Liver (tissue), 8 donors: ENCODE measurements at regions not wholly inside any gene's neighbourhood (a gene's known extent, or its start where the extent isn't known, plus 50 kb on each side); places are given as distances from the start of the nearest gene placed in this dataset.

Experiments used
- DNase-seq: peaks from one replicate; pipeline ENCODE4 v3.0.0-alpha.2; 2017; ENCODE audit warnings: low spot score
- H3K27ac ChIP-seq, 2 donors: one replicate each; pipeline ENCODE4 v1.7.0; 2013; ENCODE audit warnings: inconsistent platforms in 2 of 2, low read length in 2 of 2, control low read depth in 1 of 2, low read depth in 1 of 2, mild to moderate bottlenecking in 1 of 2
- H3K27me3 ChIP-seq, 4 donors: one replicate each; pipeline versions ENCODE4 v1.6.1 to v1.7.0; 2013; ENCODE audit warnings: low read length in 3 of 4, inconsistent platforms in 1 of 4, mild to moderate bottlenecking in 1 of 4, moderate library complexity in 1 of 4; ENCODE audit not compliant: control insufficient read depth in 4 of 4, insufficient read depth in 4 of 4
- H3K36me3 ChIP-seq, 4 donors: one replicate each; pipeline versions ENCODE4 v1.6.1 to v1.7.0; 2013; ENCODE audit warnings: low read length in 3 of 4, mild to moderate bottlenecking in 3 of 4, low read depth in 1 of 4, moderate library complexity in 1 of 4; ENCODE audit not compliant: control insufficient read depth in 4 of 4, insufficient read depth in 3 of 4
- H3K4me1 ChIP-seq, 4 donors: one replicate each; pipeline versions ENCODE4 v1.6.1 to v1.7.0; 2013; ENCODE audit warnings: low read length in 3 of 4, mild to moderate bottlenecking in 3 of 4, moderate library complexity in 1 of 4; ENCODE audit not compliant: control insufficient read depth in 4 of 4, insufficient read depth in 4 of 4
- H3K4me3 ChIP-seq, 3 donors: one replicate each; pipeline versions ENCODE4 v1.6.1 to v1.7.0; 2013; ENCODE audit warnings: low read length in 3 of 3, control low read depth in 1 of 3, low read depth in 1 of 3, mild to moderate bottlenecking in 1 of 3
- H3K9ac ChIP-seq, 2 donors: one replicate each; pipeline ENCODE4 v1.7.0; 2013; ENCODE audit warnings: low read length in 2 of 2, mild to moderate bottlenecking in 2 of 2, moderate library complexity in 2 of 2, control low read depth in 1 of 2, low read depth in 1 of 2
- H3K9me3 ChIP-seq, 4 donors: one replicate each; pipeline versions ENCODE4 v1.6.1 to v1.7.0; 2013; ENCODE audit warnings: low read length in 3 of 4; ENCODE audit not compliant: control insufficient read depth in 4 of 4
- ATF3 ChIP-seq: IDR thresholded peaks from 2 replicates; pipeline ENCODE4 v1.6.1; 2016; ENCODE audit warnings: antibody characterized with exemption
- CTCF ChIP-seq: fragments of 150-350 bp; IDR thresholded peaks from 2 replicates; pipeline ENCODE4 v1.5.1; 2017; ENCODE audit warnings: improper control_type of control experiment, low read depth, low read length; ENCODE audit not compliant: missing input control
- EGR1 ChIP-seq, 2 donors: IDR thresholded peaks; 2 replicates each; pipeline ENCODE4 v1.6.1; 2016 to 2018; ENCODE audit warnings: antibody characterized with exemption in 2 of 2, low read depth in 2 of 2
- FOXA2 ChIP-seq: IDR thresholded peaks from 2 replicates; pipeline ENCODE4 v1.6.1; 2016; ENCODE audit warnings: antibody characterized with exemption
- GABPA ChIP-seq, 2 donors: IDR thresholded peaks in 1 of 2; conservative IDR thresholded peaks in 1 of 2; 2 replicates each; pipeline ENCODE4 v1.6.1; 2016; ENCODE audit warnings: antibody characterized with exemption in 2 of 2, mild to moderate bottlenecking in 1 of 2, moderate library complexity in 1 of 2
- HNF4G ChIP-seq: IDR thresholded peaks from 2 replicates; pipeline ENCODE4 v1.6.1; 2016; ENCODE audit warnings: antibody characterized with exemption
- MAX ChIP-seq: IDR thresholded peaks from 2 replicates; pipeline ENCODE4 v1.6.1; 2016; ENCODE audit warnings: antibody characterized with exemption
- NR2F2 ChIP-seq: IDR thresholded peaks from 2 replicates; pipeline ENCODE4 v1.6.1; 2016; ENCODE audit warnings: antibody characterized with exemption
- RAD21 ChIP-seq, 2 donors: IDR thresholded peaks; 2 replicates each; pipeline ENCODE4 v1.6.1; 2016; ENCODE audit warnings: antibody characterized with exemption in 2 of 2, mild to moderate bottlenecking in 2 of 2
- REST ChIP-seq: IDR thresholded peaks from 2 replicates; pipeline ENCODE4 v1.6.1; 2016; ENCODE audit warnings: antibody characterized with exemption, mild to moderate bottlenecking
- RXRA ChIP-seq, 2 donors: IDR thresholded peaks; 2 replicates each; pipeline ENCODE4 v1.6.1; 2017 to 2018; ENCODE audit warnings: antibody characterized with exemption in 2 of 2, mild to moderate bottlenecking in 1 of 2
- SP1 ChIP-seq: IDR thresholded peaks from 2 replicates; pipeline ENCODE4 v1.6.1; 2018; ENCODE audit warnings: antibody characterized with exemption, mild to moderate bottlenecking
- TAF1 ChIP-seq: conservative IDR thresholded peaks from 2 replicates; pipeline ENCODE4 v1.6.1; 2016; ENCODE audit warnings: antibody characterized with exemption, mild to moderate bottlenecking
- ZBTB33 ChIP-seq: IDR thresholded peaks from 2 replicates; pipeline ENCODE4 v1.6.1; 2016; ENCODE audit warnings: antibody characterized with exemption
- WGBS: extraction: QIAGEN DNeasy Blood & Tissue Kit; methylation state at CpG from one replicate; pipeline ENCODE4 v1.1.7; 2013; 5-methylcytosine and 5-hydroxymethylcytosine counted together
- donor health status: healthy.
- donor health status: healthy.
- donor health status: healthy.
- donor health status: healthy.
- donor health status: healthy.

- TF ChIP-seq RAD21 (IDR thresholded peaks at IDR 0.05) (no peak), GABPA (IDR thresholded peaks at IDR 0.05 in 1 of 2, conservative IDR thresholded peaks at IDR 0.05 in 1 of 2) (no peak), SP1 (no peak), HNF4G (no peak), EGR1 (IDR thresholded peaks at IDR 0.05; ENCODE audit: low read depth in 2 of 2) (no peak)
Observed at GRCh38 chr15:89397653-89398023, 63.0 kb upstream of the POLG start (continued).

- Histone ChIP-seq H3K36me3 (no peaks in the 10 kb centered on the region), H3K9me3 (no peaks in the 10 kb centered on the region), H3K9ac (no peak overlapping the region), H3K4me1 (peaks cover 0 to 7% (median 3%) of the 10 kb centered on the region in 4 donors), H3K27me3 (peaks cover 3 to 17% (median 5%) of the 10 kb centered on the region in 4 donors), H3K4me3 (no peak overlapping the region), H3K27ac (no peak overlapping the region)
- TF ChIP-seq CTCF (no peak), NR2F2 (no peak), ZBTB33 (no peak), REST (no peak), HNF4G (no peak), SP1 (no peak), ATF3 (no peak), FOXA2 (no peak), TAF1 (no peak), MAX (no peak), RAD21 (IDR thresholded peaks at IDR 0.05) (no peak), EGR1 (IDR thresholded peaks at IDR 0.05; ENCODE audit: low read depth in 2 of 2) (no peak), GABPA (IDR thresholded peaks at IDR 0.05 in 1 of 2, conservative IDR thresholded peaks at IDR 0.05 in 1 of 2) (no peak), RXRA (IDR thresholded peaks at IDR 0.05) (no peak)
- 52% methylated on average over 12 of the region's 12 CpGs for WGBS
- no peak for DNase-seq
Observed at GRCh38 chr15:89396723-89397652, 62.4 kb upstream of the POLG start.
